ENCODE measurements at regions not wholly inside any gene's neighbourhood (a gene's known extent, or its start where the extent isn't known, plus 50 kb on each side); places are given as distances from the start of the nearest gene placed in this dataset.
"Not testable (repeated sequence)": the region's sequence is repeated elsewhere in the genome, so short reads cannot be mapped to it uniquely, and the experiment has no call there.

GRCh38 chr10:56466005-56466404, 104.9 kb upstream of the ZWINT start:
- Histone ChIP-seq H3K27me3 (ENCODE audit: control insufficient read depth, insufficient read depth, low read length) (no peaks in the 10 kb centered on the region), H3K4me3 (ENCODE audit: low read length) (no peak overlapping the region), H3K9me3 (ENCODE audit: control insufficient read depth, insufficient read depth, low read length) (peaks cover 7% of the 10 kb centered on the region), H3K27ac (ENCODE audit: low read length) (no peak overlapping the region), H3K36me3 (ENCODE audit: control insufficient read depth, insufficient read depth, low read length) (no peaks in the 10 kb centered on the region), H3K4me1 (ENCODE audit: control insufficient read depth, insufficient read depth, low read length) (no peaks in the 10 kb centered on the region)
- ATAC-seq (no peak), DNase-seq (no peak)
- intact Hi-C loops (cut with micrococcal nuclease), result no loop called here
- TF ChIP-seq CTCF (IDR thresholded peaks at IDR 0.05), result no peak
- Mint-ChIP-seq H3K27me3 (ENCODE audit: low read depth in 2 of 2) (no peaks in the 10 kb centered on the region), H3K27ac (no peak overlapping the region), H3K9me3 (peaks cover 10 to 15% of the 10 kb centered on the region in 2 donors), H3K36me3 (peaks cover 7% of the 10 kb centered on the region), H3K4me1 (no peaks in the 10 kb centered on the region), H3K4me3 (no peak overlapping the region)
- WGBS (ENCODE audit: insufficient coverage), result 84% methylated on average over 6 of the region's 6 CpGs

GRCh38 chr10:56449770-56450169, 88.7 kb upstream of the ZWINT start:
- H3K4me3 Mint-ChIP-seq, result no peak overlapping the region
- DNase-seq, result no peak
- no peaks in the 10 kb centered on the region for H3K27me3 ChIP-seq (ENCODE audit: control insufficient read depth, insufficient read depth, low read length)
- no peaks in the 10 kb centered on the region for H3K4me1 ChIP-seq (ENCODE audit: control insufficient read depth, insufficient read depth, low read length)
- H3K36me3 Mint-ChIP-seq, result peaks cover 8% of the 10 kb centered on the region
- H3K4me1 Mint-ChIP-seq, result no peaks in the 10 kb centered on the region
- no peaks in the 10 kb centered on the region for H3K27me3 Mint-ChIP-seq (ENCODE audit: low read depth in 2 of 2)
- H3K9me3 Mint-ChIP-seq, result peaks cover 10 to 14% of the 10 kb centered on the region in 2 donors
- H3K27ac Mint-ChIP-seq, result no peak overlapping the region
- H3K4me3 ChIP-seq (ENCODE audit: low read length), result no peak overlapping the region
- no peak for ATAC-seq
- H3K9me3 ChIP-seq (ENCODE audit: control insufficient read depth, insufficient read depth, low read length), result no peaks in the 10 kb centered on the region
- no peak for TF ChIP-seq CTCF (IDR thresholded peaks at IDR 0.05)
- intact Hi-C loops (cut with micrococcal nuclease), result no loop called here
- H3K27ac ChIP-seq (ENCODE audit: low read length), result no peak overlapping the region
- H3K36me3 ChIP-seq (ENCODE audit: control insufficient read depth, insufficient read depth, low read length), result no peaks in the 10 kb centered on the region

GRCh38 chr10:56447613-56448012, 86.6 kb upstream of the ZWINT start:
- H3K4me1 Mint-ChIP-seq; H3K4me3 Mint-ChIP-seq; H3K27ac Mint-ChIP-seq; H3K36me3 Mint-ChIP-seq; ATAC-seq; H3K9me3 ChIP-seq (ENCODE audit: control insufficient read depth, insufficient read depth, low read length); H3K4me3 ChIP-seq (ENCODE audit: low read length); H3K27me3 ChIP-seq (ENCODE audit: control insufficient read depth, insufficient read depth, low read length); H3K36me3 ChIP-seq (ENCODE audit: control insufficient read depth, insufficient read depth, low read length); H3K4me1 ChIP-seq (ENCODE audit: control insufficient read depth, insufficient read depth, low read length); H3K27ac ChIP-seq (ENCODE audit: low read length); intact Hi-C loops (cut with micrococcal nuclease); DNase-seq; H3K27me3 Mint-ChIP-seq (ENCODE audit: low read depth in 2 of 2): not testable (repeated sequence)
- peaks cover 10 to 13% of the 10 kb centered on the region in 2 donors for H3K9me3 Mint-ChIP-seq
- 80% methylated on average over 10 of the region's 10 CpGs for WGBS (ENCODE audit: insufficient coverage)

GRCh38 chr10:56441337-56441736, 80.3 kb upstream of the ZWINT start:
- H3K4me3 ChIP-seq (ENCODE audit: low read length); H3K4me1 Mint-ChIP-seq; intact Hi-C loops (cut with micrococcal nuclease); H3K36me3 ChIP-seq (ENCODE audit: control insufficient read depth, insufficient read depth, low read length); ATAC-seq; H3K27ac Mint-ChIP-seq; H3K27me3 ChIP-seq (ENCODE audit: control insufficient read depth, insufficient read depth, low read length); H3K9me3 ChIP-seq (ENCODE audit: control insufficient read depth, insufficient read depth, low read length); DNase-seq; H3K4me1 ChIP-seq (ENCODE audit: control insufficient read depth, insufficient read depth, low read length); H3K36me3 Mint-ChIP-seq; H3K4me3 Mint-ChIP-seq; H3K27ac ChIP-seq (ENCODE audit: low read length); H3K27me3 Mint-ChIP-seq (ENCODE audit: low read depth in 2 of 2); H3K9me3 Mint-ChIP-seq: not testable (repeated sequence)
- no CpG with 5 or more reads among the region's 1 CpG for WGBS (ENCODE audit: insufficient coverage)
